Choroid plexus epithelial cell (primary cell): ENCODE measurements at regions not wholly inside any gene's neighbourhood (a gene's known extent, or its start where the extent isn't known, plus 50 kb on each side); places are given as distances from the start of the nearest gene placed in this dataset.

ENCODE experiments used
- DNase-seq: peaks from one replicate; pipeline ENCODE4 v3.0.0-alpha.2; 2010; ENCODE audit warnings: low read depth
- H3K4me3 ChIP-seq: 2 replicates; pipeline ENCODE4 v1.5.1; 2011; ENCODE audit warnings: low read depth, mild to moderate bottlenecking, control low read depth, low read length, moderate library complexity
- TF ChIP-seq, protein P1 (sequence below): conservative IDR thresholded peaks from 2 replicates; pipeline ENCODE4 v1.5.1; 2011; ENCODE audit warnings: low read depth, mild to moderate bottlenecking, control low read depth, inconsistent platforms, low read length, moderate library complexity

- no peak overlapping the region for H3K4me3 ChIP-seq
- no peak for DNase-seq
Observed at GRCh38 chr20:39170896-39171463, 208.8 kb downstream of the DHX35 start.

GRCh38 chr20:39165099-39165498, 203.0 kb downstream of the DHX35 start:
- TF ChIP-seq, protein P1, sequence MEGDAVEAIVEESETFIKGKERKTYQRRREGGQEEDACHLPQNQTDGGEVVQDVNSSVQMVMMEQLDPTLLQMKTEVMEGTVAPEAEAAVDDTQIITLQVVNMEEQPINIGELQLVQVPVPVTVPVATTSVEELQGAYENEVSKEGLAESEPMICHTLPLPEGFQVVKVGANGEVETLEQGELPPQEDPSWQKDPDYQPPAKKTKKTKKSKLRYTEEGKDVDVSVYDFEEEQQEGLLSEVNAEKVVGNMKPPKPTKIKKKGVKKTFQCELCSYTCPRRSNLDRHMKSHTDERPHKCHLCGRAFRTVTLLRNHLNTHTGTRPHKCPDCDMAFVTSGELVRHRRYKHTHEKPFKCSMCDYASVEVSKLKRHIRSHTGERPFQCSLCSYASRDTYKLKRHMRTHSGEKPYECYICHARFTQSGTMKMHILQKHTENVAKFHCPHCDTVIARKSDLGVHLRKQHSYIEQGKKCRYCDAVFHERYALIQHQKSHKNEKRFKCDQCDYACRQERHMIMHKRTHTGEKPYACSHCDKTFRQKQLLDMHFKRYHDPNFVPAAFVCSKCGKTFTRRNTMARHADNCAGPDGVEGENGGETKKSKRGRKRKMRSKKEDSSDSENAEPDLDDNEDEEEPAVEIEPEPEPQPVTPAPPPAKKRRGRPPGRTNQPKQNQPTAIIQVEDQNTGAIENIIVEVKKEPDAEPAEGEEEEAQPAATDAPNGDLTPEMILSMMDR = no peak
- DNase-seq = no peak
- no peak overlapping the region for H3K4me3 ChIP-seq

More at GRCh38 chr20:39170896-39171463, 208.8 kb downstream of the DHX35 start:
- TF ChIP-seq, protein P1 = no peak

- DNase-seq = no peak
- TF ChIP-seq, protein P1 = no peak
- no peak overlapping the region for H3K4me3 ChIP-seq
Observed at GRCh38 chr20:39164642-39165041, 202.5 kb downstream of the DHX35 start.

GRCh38 chr20:39163993-39164392, 201.8 kb downstream of the DHX35 start:
- TF ChIP-seq, protein P1 = no peak
- no peak for DNase-seq
- H3K4me3 ChIP-seq = no peak overlapping the region

DNA sequence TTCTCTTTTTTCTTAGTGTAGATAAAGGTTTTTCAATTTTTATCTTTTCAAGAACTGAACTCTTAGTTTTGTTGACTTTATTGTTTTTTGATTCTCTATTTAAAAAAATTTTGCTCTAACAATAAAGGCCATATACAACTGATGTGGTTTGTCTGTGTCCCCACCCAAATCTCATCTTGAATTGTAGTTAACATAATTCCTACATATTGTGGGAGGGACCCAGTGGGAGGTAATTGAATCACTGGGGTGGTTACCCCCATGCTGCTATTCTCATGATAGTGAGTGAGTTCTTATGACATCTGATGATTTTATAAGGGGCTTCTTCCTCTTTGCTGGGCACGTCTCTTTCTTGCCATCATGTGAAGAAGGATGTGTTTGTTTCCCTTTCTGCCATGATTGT, 199.8 kb downstream of the DHX35 start:
- no peak overlapping the region for H3K4me3 ChIP-seq
- DNase-seq = no peak
- TF ChIP-seq, protein P1 = no peak

- TF ChIP-seq, protein P1 = no peak
- DNase-seq = no peak
Observed at GRCh38 chr20:39155971-39156370, 193.8 kb downstream of the DHX35 start.

DNA sequence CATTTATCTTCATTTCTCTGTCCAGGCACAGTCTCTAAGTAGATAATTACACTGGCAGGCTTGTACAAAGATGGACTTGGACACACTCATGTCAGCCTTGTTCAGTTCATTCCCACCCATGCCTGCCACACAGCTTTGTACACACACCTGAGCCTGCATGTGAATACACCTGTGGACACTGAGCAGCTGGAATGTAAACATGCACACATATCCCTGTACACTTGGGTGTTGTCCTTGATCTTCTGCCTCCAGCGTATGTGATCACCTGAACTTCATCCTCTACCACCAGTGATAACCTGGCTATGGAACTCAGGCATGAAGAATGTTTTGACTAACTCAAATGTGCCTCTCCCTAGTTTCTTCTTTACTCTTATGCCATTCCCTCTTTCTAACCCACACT, 190.6 kb downstream of the DHX35 start:
- no peak for DNase-seq
- H3K4me3 ChIP-seq = no peak overlapping the region
- TF ChIP-seq, protein P1 = no peak

More at GRCh38 chr20:39155971-39156370, 193.8 kb downstream of the DHX35 start:
- H3K4me3 ChIP-seq = no peak overlapping the region
